A673 (cell line): ENCODE measurements at regions not wholly inside any gene's neighbourhood (a gene's known extent, or its start where the extent isn't known, plus 50 kb on each side); places are given as distances from the start of the nearest gene placed in this dataset.

ENCODE experiments used
- BruUV-seq: library from RNA; stranded (reverse); fragments of 400-500 nt; replicated peaks from 2 replicates; lab custom pipeline; 2021; lab: Mats Ljungman, UMichigan
- CTCF ChIA-PET: fragments of 300-600 bp; sonication (Branson Sonifier 250); formaldehyde crosslinking; loops from one replicate; lab custom pipeline; 2022; ENCODE audit warnings: antibody characterized with exemption; lab: Charles Lee
- POLR2A ChIA-PET: fragments of 300-600 bp; sonication (Branson Sonifier 250); formaldehyde crosslinking; loops from one replicate; lab custom pipeline; 2022; ENCODE audit warnings: antibody characterized with exemption; ENCODE audit not compliant: low non-redundant PET; lab: Charles Lee
- DNase-seq: peaks from one replicate; pipeline ENCODE4 v3.0.0-alpha.2; 2015; ENCODE audit warnings: low spot score
- H3K27ac ChIP-seq: fragments of 200-600 bp; sonication (generic); 2 replicates; pipeline ENCODE4 v1.5.1; 2016; ENCODE audit warnings: mixed run types, low read depth, mild to moderate bottlenecking, mixed read lengths, antibody characterized with exemption, low read length; ENCODE audit not compliant: poor library complexity, severe bottlenecking
- H3K27me3 ChIP-seq: fragments of 200-600 bp; sonication (generic); replicated peaks from 2 replicates; pipeline ENCODE4 v1.6.1; 2017; ENCODE audit warnings: mixed run types, low read depth, mild to moderate bottlenecking, mixed read lengths, antibody characterized with exemption, low read length; ENCODE audit not compliant: insufficient read depth, poor library complexity
- H3K36me3 ChIP-seq: fragments of 200-600 bp; sonication (generic); 2 replicates; pipeline ENCODE4 v1.6.1; 2016; ENCODE audit warnings: mixed run types, mild to moderate bottlenecking, mixed read lengths, antibody characterized with exemption, low read length; ENCODE audit not compliant: insufficient read depth, poor library complexity, severe bottlenecking
- H3K4me1 ChIP-seq: fragments of 200-600 bp; sonication (generic); 2 replicates; pipeline ENCODE4 v1.6.1; 2017; ENCODE audit warnings: mixed run types, mild to moderate bottlenecking, mixed read lengths, antibody characterized with exemption, low read length; ENCODE audit not compliant: insufficient read depth, poor library complexity, severe bottlenecking
- H3K4me3 ChIP-seq: fragments of 200-600 bp; sonication (generic); 2 replicates; pipeline ENCODE4 v1.5.1; 2016; ENCODE audit warnings: low read depth, mixed run types, mild to moderate bottlenecking, mixed read lengths, low read length; ENCODE audit not compliant: poor library complexity, severe bottlenecking
- H3K9me3 ChIP-seq: fragments of 200-600 bp; sonication (generic); 2 replicates; pipeline ENCODE4 v1.6.1; 2016; ENCODE audit warnings: mixed run types, low read depth, mild to moderate bottlenecking, mixed read lengths, antibody characterized with exemption, low read length; ENCODE audit not compliant: poor library complexity, severe bottlenecking
- CTCF ChIP-seq: fragments of 300-800, 200-600 bp; sonication (generic); conservative IDR thresholded peaks from 2 replicates; pipeline ENCODE4 v1.5.1; 2017; ENCODE audit warnings: low read depth, mild to moderate bottlenecking, antibody characterized with exemption, low read length, moderate library complexity, mixed read lengths
- EZH2 ChIP-seq: fragments of 200-600 bp; sonication (generic); IDR thresholded peaks from 2 replicates; pipeline ENCODE4 v1.6.1; 2017; ENCODE audit warnings: borderline replicate concordance, low read depth, mild to moderate bottlenecking, mixed read lengths, antibody characterized with exemption, low read length; ENCODE audit not compliant: poor library complexity, severe bottlenecking
- intact Hi-C: fragments of 100-400 bp; cut with micrococcal nuclease; formaldehyde crosslinking; loops from one replicate; pipeline ENCODE4 v1.10.0; 2022; ENCODE audit not compliant: unreplicated experiment

GRCh38 chr14:22476887-22477286, 112.1 kb downstream of the DAD1 start:
- intact Hi-C loops: loop anchor here (10.0 kb wide), 3 partner anchors 252 to 378 kb away; partner anchors contain the start of gene OXA1L
- no peak for DNase-seq
- H3K27me3 ChIP-seq: no peaks in the 10 kb centered on the region

GRCh38 chr14:22476005-22476751, 112.8 kb downstream of the DAD1 start:
- ChIA-PET CTCF (no interaction called here), POLR2A (interaction anchor here (0.6 kb wide), 2 partner anchors 29 to 32 kb away, joined by 3 to 4 read pairs; no protein-coding TSS in a partner anchor)
- Histone ChIP-seq H3K36me3 (no peaks in the 10 kb centered on the region), H3K4me3 (no peak overlapping the region), H3K27me3 (no peaks in the 10 kb centered on the region), H3K9me3 (no peaks in the 10 kb centered on the region), H3K27ac (peak overlapping the region; percentile 80), H3K4me1 (peaks cover 98% of the 10 kb centered on the region)
- DNase-seq: no peak
- TF ChIP-seq CTCF (no peak), EZH2 (no peak)
- intact Hi-C loops: loop anchor here (10.0 kb wide), 3 partner anchors 251 to 379 kb away; partner anchors contain the start of gene OXA1L
- BruUV-seq: no TSS peak

More at GRCh38 chr14:22476887-22477286, 112.1 kb downstream of the DAD1 start:
- TF ChIP-seq EZH2 (no peak), CTCF (no peak)
- no peaks in the 10 kb centered on the region for H3K36me3 ChIP-seq
- peak overlapping the region; percentile 80 for H3K27ac ChIP-seq
- no TSS peak for BruUV-seq
- ChIA-PET POLR2A (interaction anchor here (0.6 to 0.7 kb wide), 4 partner anchors 29 to 813 kb away, joined by 3 to 4 read pairs (median 4); no protein-coding TSS in a partner anchor), CTCF (no interaction called here)
- H3K4me3 ChIP-seq: no peak overlapping the region
- H3K9me3 ChIP-seq: no peaks in the 10 kb centered on the region
- peaks cover 98% of the 10 kb centered on the region for H3K4me1 ChIP-seq

GRCh38 chr14:22475381-22475780, 113.6 kb downstream of the DAD1 start:
- intact Hi-C loops: loop anchor here (10.0 kb wide), 3 partner anchors 251 to 379 kb away; partner anchors contain the start of gene OXA1L
- TF ChIP-seq EZH2 (no peak), CTCF (0 out of 2 replicates have a peak, but pooled peaks have one; percentile 3)

More at GRCh38 chr14:22475381-22475780, 113.6 kb downstream of the DAD1 start:
- Histone ChIP-seq H3K9me3 (no peaks in the 10 kb centered on the region), H3K4me3 (peak overlapping the region; percentile 20), H3K27me3 (no peaks in the 10 kb centered on the region), H3K4me1 (peaks cover 98% of the 10 kb centered on the region), H3K27ac (peak overlapping the region; percentile 80), H3K36me3 (no peaks in the 10 kb centered on the region)
- CTCF ChIA-PET: no interaction called here
- POLR2A ChIA-PET: no interaction called here
- no TSS peak for BruUV-seq
- no peak for DNase-seq
